BE2C (cell line): ENCODE measurements at regions not wholly inside any gene's neighbourhood (a gene's known extent, or its start where the extent isn't known, plus 50 kb on each side); places are given as distances from the start of the nearest gene placed in this dataset.

Source experiments
- DNase-seq: peaks from one replicate; pipeline ENCODE4 v3.0.0-alpha.2; 2020
- H3K27me3 ChIP-seq: fragments of 250-450 bp; sonication (Bioruptor Pico); 2 replicates; pipeline ENCODE4 v1.5.1; 2020; ENCODE audit warnings: mild to moderate bottlenecking
- H3K36me3 ChIP-seq: fragments of 250-450 bp; sonication (Bioruptor Pico); 2 replicates; pipeline ENCODE4 v1.5.1; 2020; ENCODE audit warnings: mild to moderate bottlenecking
- H3K4me1 ChIP-seq: fragments of 250-450 bp; sonication (Bioruptor Pico); 2 replicates; pipeline ENCODE4 v1.5.1; 2020
- H3K4me3 ChIP-seq: 2 replicates; pipeline ENCODE4 v1.5.1; 2011; ENCODE audit warnings: low read depth, low read length
- H3K9me3 ChIP-seq: fragments of 250-450 bp; sonication (Bioruptor Pico); 2 replicates; pipeline ENCODE4 v1.5.1; 2020
- TF ChIP-seq, protein P1 (sequence below): IDR thresholded peaks from 2 replicates; pipeline ENCODE4 v1.5.1; 2012; ENCODE audit warnings: mild to moderate bottlenecking, low read depth, low read length

DNA sequence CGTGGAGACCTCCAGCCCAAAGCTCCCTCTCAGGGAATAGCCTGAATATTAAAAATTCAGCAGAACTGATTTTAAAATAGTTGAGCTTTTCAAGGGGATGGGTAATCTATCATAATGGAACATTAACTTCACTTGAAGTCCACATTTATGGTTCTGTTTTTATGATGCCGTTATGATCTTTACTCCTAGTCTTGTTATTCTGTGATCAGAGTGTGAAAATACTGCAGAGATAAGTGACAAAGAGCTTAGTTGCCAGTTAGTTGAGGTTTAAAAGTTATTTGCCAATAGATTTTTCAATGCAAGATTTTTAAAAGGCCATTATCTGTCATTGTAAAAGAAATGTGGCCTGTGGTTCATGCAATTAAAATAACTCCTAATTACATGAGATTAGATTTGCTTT lies 189.9 kb upstream of the RGMB start:
- H3K27me3 ChIP-seq = no peaks in the 10 kb centered on the region
- H3K36me3 ChIP-seq = no peaks in the 10 kb centered on the region
- no peaks in the 10 kb centered on the region for H3K9me3 ChIP-seq
- no peak for DNase-seq
- no peak overlapping the region for H3K4me3 ChIP-seq
- TF ChIP-seq, protein P1, sequence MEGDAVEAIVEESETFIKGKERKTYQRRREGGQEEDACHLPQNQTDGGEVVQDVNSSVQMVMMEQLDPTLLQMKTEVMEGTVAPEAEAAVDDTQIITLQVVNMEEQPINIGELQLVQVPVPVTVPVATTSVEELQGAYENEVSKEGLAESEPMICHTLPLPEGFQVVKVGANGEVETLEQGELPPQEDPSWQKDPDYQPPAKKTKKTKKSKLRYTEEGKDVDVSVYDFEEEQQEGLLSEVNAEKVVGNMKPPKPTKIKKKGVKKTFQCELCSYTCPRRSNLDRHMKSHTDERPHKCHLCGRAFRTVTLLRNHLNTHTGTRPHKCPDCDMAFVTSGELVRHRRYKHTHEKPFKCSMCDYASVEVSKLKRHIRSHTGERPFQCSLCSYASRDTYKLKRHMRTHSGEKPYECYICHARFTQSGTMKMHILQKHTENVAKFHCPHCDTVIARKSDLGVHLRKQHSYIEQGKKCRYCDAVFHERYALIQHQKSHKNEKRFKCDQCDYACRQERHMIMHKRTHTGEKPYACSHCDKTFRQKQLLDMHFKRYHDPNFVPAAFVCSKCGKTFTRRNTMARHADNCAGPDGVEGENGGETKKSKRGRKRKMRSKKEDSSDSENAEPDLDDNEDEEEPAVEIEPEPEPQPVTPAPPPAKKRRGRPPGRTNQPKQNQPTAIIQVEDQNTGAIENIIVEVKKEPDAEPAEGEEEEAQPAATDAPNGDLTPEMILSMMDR = no peak
- H3K4me1 ChIP-seq = no peaks in the 10 kb centered on the region

DNA sequence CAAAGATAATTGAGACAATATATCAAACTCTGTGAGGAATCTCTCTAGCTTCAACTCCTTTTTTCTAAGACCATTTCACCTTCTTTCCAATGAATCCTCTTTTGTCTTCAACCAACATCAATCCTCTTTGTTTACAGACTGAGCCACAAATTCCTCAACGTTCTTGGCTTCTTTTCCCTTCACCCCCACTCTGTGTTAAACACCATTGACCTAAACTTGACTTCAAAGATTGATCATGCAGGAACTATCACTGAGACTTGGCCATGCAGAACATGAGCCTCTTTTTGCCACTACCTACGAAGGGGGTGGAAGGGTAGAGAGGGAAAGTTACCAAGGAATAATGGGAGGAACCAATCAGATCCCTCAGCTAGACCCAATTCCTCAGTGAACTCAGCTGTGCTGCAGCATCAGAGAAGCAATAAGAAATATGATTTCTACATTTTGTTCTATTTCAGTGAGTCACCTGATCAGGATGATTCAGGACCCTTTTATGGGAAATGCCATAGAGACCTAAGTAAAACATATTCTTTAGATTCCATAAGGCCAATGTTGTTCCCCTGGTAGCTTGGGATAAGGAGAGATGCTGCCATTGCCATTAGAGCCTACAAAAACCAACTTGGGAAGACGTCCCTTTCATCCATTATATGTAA lies 187.7 kb upstream of the RGMB start:
- Histone ChIP-seq H3K27me3 (no peaks in the 10 kb centered on the region), H3K4me3 (no peak overlapping the region), H3K36me3 (no peaks in the 10 kb centered on the region), H3K4me1 (no peaks in the 10 kb centered on the region), H3K9me3 (no peaks in the 10 kb centered on the region)
- DNase-seq = no peak
- TF ChIP-seq, protein P1 = no peak

DNA sequence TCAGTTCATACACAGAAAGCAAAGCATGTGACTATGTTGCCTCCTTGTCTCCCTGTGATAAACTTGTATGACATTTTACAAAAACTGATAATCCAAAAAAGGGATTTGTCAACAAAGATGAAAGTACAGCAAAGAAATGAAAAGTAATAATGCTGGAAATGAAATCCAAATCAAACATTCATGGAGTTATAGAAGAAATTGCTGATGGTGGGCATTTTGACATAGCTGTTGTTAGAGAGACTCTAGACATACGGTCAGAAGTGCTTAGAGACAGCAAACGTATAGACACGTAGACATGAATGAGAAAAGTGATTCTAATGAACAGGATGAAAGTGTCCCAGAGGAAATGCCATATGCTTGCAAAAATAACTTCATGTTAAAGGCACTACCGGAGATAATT lies 186.9 kb upstream of the RGMB start:
- Histone ChIP-seq H3K9me3 (no peaks in the 10 kb centered on the region), H3K27me3 (no peaks in the 10 kb centered on the region), H3K36me3 (no peaks in the 10 kb centered on the region), H3K4me3 (no peak overlapping the region), H3K4me1 (no peaks in the 10 kb centered on the region)
- DNase-seq = no peak
- TF ChIP-seq, protein P1 = no peak

DNA sequence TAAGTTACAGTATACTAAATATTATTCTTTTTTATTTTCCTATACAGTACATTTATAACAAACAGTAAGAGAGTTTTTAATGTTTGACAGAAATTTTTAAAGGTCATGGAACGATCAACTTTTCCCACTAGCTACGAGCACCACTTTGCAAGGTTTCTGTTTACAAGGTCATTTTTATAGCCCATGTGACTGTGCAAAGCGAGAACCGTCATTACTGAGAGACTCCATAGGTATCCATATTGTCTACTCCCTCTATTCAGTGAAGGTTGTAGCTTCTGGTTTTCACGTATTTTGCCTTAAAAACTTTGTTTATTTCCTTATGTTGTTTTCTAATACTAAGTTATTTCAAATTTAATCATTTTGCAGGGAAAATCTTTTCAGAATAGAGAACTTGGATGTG lies 186.3 kb upstream of the RGMB start:
- Histone ChIP-seq H3K9me3 (no peaks in the 10 kb centered on the region), H3K36me3 (no peaks in the 10 kb centered on the region), H3K4me3 (no peak overlapping the region), H3K4me1 (no peaks in the 10 kb centered on the region), H3K27me3 (no peaks in the 10 kb centered on the region)
- TF ChIP-seq, protein P1 = no peak
- no peak for DNase-seq

DNA sequence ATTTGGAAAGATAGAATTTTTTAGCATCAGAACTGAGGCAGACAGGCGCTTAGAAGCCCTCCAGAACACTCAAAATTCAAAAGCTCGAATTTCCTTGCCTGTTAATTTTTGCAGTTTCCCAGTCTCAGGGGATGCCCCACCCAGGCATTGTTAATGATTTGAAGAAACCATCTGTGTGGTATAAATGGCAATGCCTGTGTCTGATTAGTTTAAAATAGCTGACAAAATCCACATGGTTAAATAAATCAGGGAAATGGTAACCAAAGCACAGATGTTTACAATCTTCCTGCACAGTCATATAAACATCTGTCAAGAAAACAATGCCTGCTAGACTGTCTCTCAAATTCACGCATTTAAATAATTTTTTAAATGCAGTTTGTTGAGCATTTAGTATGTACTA lies 185.2 kb upstream of the RGMB start:
- no peaks in the 10 kb centered on the region for H3K4me1 ChIP-seq
- H3K4me3 ChIP-seq = no peak overlapping the region
- no peaks in the 10 kb centered on the region for H3K27me3 ChIP-seq
- no peaks in the 10 kb centered on the region for H3K36me3 ChIP-seq
- no peaks in the 10 kb centered on the region for H3K9me3 ChIP-seq
- TF ChIP-seq, protein P1 = no peak
- no peak for DNase-seq

DNA sequence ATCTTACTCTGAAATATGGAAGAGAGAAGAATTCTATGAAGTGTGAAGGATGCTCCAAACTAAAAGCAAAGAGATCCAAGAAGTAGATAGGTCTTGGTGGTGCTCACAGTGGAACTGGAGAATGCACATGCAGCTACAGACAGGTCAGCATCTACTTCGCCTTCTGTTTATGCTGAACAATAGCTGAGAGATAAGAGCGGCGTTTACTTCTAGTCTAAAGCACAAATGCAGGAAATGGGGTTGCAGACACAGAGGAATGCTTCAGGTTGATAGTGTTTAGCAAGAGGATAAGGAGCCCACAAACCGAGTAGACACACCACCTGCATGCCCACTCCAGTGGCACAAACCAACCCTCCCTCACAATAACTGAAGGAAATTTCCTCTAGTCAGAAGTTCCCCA lies 180.0 kb upstream of the RGMB start:
- Histone ChIP-seq H3K9me3 (no peaks in the 10 kb centered on the region), H3K4me1 (no peaks in the 10 kb centered on the region), H3K36me3 (no peaks in the 10 kb centered on the region), H3K4me3 (no peak overlapping the region), H3K27me3 (no peaks in the 10 kb centered on the region)
- TF ChIP-seq, protein P1 = no peak
- DNase-seq = no peak
